ENCODE measurements at regions not wholly inside any gene's neighbourhood (a gene's known extent, or its start where the extent isn't known, plus 50 kb on each side); places are given as distances from the start of the nearest gene placed in this dataset.

DNA sequence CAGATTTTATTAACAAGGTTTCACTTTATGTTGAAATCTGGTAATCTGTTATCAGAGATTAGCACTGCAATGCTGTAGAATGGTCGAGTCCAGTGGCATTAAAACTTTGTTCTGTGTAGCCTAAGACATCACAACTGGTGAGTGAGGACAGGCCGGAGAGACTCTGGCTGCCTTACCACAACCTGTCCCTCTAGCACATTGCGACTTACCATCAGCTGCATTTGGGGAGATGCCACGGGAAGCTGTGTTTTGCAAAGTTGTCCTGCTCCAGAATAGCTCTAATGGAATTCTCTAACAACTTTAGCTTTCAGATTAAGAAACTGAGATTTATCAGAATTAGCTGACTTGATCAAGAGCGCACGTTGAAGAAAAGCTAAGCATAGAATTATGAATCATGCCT lies 493.3 kb downstream of the MAFB start:
- no peak for DNase-seq (ENCODE audit: low read depth, low spot score)
- no peak overlapping the region for H3K27ac ChIP-seq

GRCh38 chr20:40192529-40192928 lies 496.5 kb downstream of the MAFB start:
- H3K27ac ChIP-seq: no peak overlapping the region
- DNase-seq (ENCODE audit: low read depth, low spot score): no peak

DNA sequence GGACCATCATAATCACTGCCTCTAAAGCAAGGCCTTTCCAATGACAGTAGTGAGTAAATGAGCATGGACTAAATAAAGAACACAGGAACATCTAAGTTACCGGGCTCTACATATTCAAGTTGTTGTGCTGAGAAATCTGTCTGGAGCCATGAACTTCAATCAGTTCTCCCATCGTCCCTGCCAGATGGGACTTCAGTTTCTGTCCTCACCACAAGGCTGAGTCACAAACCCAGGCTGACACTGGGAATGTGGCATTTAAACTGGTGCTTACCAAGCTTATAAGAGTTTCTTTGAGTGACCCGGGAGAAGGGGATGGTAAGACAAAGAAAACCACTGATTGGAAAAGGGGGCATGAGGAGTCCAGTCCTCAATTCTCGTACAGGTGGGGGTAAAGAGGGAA lies 497.0 kb downstream of the MAFB start:
- H3K27ac ChIP-seq: no peak overlapping the region
- no peak for DNase-seq (ENCODE audit: low read depth, low spot score)

- no peak overlapping the region for H3K27ac ChIP-seq
- DNase-seq (ENCODE audit: low read depth, low spot score): no peak
Observed at GRCh38 chr20:40191573-40191972, 497.5 kb downstream of the MAFB start.

DNA sequence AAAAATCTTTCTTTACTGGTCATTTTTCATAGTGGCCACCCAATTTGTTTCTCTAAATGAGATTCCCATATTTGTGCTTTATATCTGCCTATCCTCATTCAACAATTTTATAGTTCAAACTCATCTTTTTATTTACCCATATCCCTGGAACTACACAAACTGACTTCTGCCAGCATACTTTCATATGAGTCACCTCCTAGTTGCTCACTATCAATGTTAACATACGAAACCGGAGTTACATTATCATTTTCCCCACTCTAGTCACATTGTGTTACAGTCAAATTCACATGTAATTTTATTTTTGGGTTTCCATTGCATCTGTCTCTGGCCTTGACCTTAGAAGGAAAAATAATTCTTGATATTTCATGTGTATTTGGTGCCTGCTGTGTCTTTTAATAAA lies 499.4 kb downstream of the MAFB start:
- DNase-seq (ENCODE audit: low read depth, low spot score): peak; percentile 26
- H3K27ac ChIP-seq: no peak overlapping the region

DNA sequence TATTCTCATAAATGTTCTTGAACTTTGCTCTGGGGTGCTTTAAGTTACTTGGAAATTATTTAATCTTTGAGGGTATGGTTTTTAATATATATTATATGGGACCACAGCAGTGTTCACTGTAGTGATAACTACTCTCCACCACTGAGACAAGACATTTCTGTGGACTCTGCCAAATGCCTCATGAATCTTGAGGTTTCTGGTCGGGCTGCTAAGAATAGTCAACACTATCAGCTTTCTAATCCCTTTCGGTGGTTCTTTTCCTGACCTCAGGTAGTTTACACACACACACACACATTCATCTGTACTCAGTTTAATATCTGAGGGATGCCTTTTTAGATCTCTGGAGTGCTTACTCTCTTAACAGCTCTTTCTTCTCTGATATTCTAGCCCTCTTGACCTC lies 500.7 kb downstream of the MAFB start:
- no peak for DNase-seq (ENCODE audit: low read depth, low spot score)
- H3K27ac ChIP-seq: no peak overlapping the region

DNA sequence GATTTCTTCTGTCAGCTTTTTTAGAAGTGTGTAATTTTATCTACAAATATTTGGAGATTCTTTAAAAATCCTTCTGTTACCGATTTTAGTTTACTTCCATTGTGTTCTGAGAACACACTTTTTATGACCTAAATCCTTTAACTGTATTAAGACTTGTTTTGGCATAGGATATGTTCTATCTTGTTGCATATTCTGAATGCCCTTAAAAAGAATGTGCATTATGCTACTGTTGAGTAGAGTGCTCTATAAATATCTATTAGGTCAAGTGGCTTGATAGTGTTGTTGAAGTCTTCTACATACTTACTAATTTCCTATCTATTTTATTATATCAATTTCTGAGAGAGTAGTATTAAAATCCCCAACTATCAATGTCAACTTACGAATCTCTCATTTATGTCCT lies 502.2 kb downstream of the MAFB start:
- DNase-seq (ENCODE audit: low read depth, low spot score): no peak
- H3K27ac ChIP-seq: no peak overlapping the region

DNA sequence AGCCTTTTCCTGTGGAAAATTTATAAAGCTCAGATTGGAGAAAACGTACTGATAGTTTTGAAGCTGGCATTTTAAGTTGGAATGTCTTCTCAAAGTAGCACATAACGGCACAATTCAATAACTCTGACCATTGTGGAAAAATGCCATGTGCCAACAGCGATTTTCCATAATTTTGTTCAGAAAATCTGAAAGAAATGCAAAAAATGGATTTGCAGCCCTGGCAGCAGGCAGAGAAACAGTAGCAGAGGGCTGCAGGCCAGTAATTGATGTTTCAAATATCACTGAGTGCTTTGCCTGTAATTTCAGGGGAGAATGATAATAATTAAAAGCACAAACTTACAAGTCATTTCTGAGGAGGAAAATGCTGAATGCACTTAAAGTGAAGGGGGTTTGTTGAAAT lies 507.4 kb downstream of the MAFB start:
- no peak overlapping the region for H3K27ac ChIP-seq
- DNase-seq (ENCODE audit: low read depth, low spot score): no peak

DNA sequence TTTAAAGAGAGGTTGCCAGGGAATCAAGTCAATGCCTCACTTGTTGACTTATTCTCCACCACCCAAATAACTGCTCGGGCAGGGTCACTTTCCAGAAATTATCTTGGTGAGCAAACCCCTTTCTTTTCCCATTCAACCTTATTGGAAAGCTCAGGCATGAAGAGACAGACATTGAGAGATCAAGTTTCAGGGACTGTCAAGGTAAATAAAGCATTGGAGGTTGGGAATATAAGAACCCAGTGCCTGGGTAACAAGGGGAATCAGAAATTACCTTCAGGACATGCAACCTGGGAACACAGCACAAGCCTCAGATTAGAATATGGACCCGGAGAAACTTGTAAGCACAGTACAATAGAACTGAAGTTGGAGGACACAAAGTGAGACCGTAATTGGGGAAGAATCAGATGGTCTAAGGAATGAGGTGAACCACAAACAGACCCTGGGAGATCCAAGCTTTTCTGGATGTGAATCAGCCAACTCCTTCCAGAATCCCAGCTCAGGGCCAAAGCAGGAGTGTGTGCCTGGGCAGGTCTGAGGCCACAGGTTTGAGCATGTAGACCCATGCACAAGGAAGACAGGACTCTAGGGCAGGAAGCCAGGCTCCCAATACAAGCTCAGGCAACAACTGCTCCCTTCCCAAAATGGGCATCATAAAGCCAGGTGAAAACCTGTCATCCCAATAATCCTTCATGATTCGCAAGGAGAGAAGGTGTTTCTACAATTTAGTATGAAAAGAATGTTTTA lies 512.8 kb downstream of the MAFB start:
- H3K27ac ChIP-seq: peak overlapping the region; percentile 48
- peak; percentile 43 for DNase-seq (ENCODE audit: low read depth, low spot score)

DNA sequence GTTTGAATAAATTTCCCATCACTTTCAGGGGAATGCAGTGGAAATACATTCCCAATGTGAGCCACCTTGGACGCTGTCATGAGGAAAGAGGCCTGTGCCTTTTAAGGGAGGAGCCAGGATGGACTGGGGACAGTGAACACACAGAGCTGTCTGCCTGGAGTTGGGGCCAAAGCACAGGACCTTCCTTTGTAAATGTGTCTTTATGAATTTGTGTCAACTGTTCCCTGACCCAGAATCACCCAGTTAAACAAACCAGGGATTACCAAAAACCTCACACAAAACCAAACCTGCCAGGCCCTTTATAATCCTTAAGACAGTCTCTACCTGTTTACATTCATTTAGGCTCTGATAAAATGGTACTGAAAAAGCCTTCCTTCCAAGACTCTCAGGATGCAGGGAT lies 513.7 kb downstream of the MAFB start:
- no peak for DNase-seq (ENCODE audit: low read depth, low spot score)
- H3K27ac ChIP-seq: no peak overlapping the region

GRCh38 chr20:40173872-40174271 lies 515.2 kb downstream of the MAFB start:
- H3K27ac ChIP-seq: no peak overlapping the region
- DNase-seq (ENCODE audit: low read depth, low spot score): no peak

DNA sequence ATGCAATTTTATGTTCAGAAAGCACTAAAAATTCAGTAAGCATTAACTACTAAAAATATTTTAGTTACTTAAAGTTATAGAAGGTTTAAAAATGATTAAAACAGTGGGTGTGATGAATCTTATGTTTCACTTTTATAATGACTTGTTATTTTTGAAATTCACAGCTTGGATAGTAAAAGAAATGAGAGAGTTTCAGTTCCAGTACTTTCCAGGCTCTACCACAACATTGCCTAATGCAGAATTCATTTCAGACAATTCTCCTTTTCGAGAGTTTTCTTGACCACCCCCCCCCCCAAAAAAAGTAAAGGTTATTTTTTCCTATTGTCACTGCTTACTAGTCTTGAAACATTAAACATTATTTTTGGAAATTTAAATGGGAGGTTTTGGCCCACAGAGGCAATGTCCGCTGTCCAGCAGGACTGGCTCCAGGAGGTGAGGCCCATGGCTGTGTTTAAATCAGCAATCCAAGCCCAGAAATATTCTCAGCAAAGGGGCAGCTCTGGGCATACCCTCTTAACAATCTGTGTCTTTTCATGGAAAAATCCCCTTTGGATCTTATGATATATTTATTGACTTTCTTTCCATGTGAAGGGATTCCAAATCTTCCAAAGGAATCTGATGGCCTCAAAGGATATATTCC lies 519.9 kb downstream of the MAFB start:
- no peak for DNase-seq (ENCODE audit: low read depth, low spot score)
- no peak overlapping the region for H3K27ac ChIP-seq

- H3K27ac ChIP-seq: no peak overlapping the region
- no peak for DNase-seq (ENCODE audit: low read depth, low spot score)
Observed at GRCh38 chr20:40161391-40161790, 527.6 kb downstream of the MAFB start.

- DNase-seq (ENCODE audit: low read depth, low spot score): no peak
- H3K27ac ChIP-seq: no peak overlapping the region
Observed at GRCh38 chr20:40160097-40160550, 528.9 kb downstream of the MAFB start.

GRCh38 chr20:40159276-40159675 lies 529.8 kb downstream of the MAFB start:
- no peak overlapping the region for H3K27ac ChIP-seq
- DNase-seq (ENCODE audit: low read depth, low spot score): no peak

- no peak overlapping the region for H3K27ac ChIP-seq
- DNase-seq (ENCODE audit: low read depth, low spot score): no peak
Observed at GRCh38 chr20:40156600-40157317, 532.3 kb downstream of the MAFB start.

DNA sequence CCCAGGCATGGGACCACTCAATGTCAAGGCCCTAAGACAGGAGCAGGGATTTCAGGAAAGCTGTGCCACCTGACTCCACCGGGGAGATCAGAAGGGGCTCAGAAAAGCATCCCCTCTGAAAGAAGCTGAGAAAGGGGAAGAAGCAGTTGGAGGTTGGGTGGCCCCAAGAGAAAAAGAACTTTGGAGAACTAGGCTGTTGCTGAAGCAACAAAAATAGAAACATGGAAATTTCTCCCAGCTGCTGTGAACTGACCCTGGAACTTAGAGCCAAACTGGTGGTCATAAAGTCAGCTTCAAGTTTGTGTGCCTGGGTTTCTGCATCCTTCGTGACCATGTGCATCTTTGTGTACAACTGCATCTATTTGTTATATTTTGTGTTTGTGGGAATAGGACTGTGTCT lies 534.5 kb downstream of the MAFB start:
- DNase-seq (ENCODE audit: low read depth, low spot score): no peak
- H3K27ac ChIP-seq: no peak overlapping the region

- DNase-seq (ENCODE audit: low read depth, low spot score): no peak
- H3K27ac ChIP-seq: no peak overlapping the region
Observed at GRCh38 chr20:40148886-40149285, 540.1 kb downstream of the MAFB start.

DNA sequence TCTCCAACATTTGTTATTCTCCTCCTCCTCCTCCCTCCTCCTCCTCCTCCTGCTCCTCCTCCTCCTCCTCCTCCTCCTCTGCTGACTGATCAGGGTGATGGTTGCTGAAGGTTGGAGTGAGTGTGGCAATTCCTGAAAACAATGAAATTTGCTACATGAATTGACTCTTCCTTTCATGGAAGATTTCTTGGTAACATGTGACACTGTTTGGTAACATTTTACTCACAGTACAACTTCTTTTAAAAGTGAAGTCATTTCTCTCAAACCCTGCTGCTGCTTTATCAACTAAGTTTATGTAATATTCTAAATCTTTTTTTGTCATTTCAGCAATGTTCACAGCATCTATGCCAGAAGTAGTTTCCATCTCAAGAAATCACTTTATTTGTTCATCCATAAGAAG lies 543.0 kb downstream of the MAFB start:
- H3K27ac ChIP-seq: no peak overlapping the region
- DNase-seq (ENCODE audit: low read depth, low spot score): no peak

DNA sequence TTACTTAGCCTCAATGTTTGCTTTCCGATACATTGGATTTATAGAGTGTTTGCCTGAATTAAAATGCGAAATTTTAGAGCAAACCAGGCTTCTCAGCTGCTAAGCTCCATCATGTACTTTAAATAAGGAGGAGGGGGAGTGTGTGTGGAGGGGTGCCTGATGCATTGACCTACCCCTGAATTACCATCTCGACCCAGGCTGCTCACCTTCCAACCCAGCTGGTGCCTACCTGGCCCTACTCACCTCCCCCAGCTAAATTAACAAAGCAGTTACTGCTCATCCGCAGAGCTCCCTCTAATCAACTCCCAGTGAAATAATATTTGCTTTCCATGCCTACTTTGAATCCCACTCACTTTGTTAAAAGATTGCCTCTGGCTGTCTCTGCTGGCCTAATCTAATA lies 544.5 kb downstream of the MAFB start:
- DNase-seq (ENCODE audit: low read depth, low spot score): no peak
- no peak overlapping the region for H3K27ac ChIP-seq

- H3K27ac ChIP-seq: no peak overlapping the region
- DNase-seq (ENCODE audit: low read depth, low spot score): no peak
Observed at GRCh38 chr20:40134176-40134575, 554.9 kb downstream of the MAFB start.

Measured in epithelial cell of prostate (primary cell).